HEK293 (cell line): ENCODE measurements at regions not wholly inside any gene's neighbourhood (a gene's known extent, or its start where the extent isn't known, plus 50 kb on each side); places are given as distances from the start of the nearest gene placed in this dataset.
A peak's percentile ranks its signal among the peaks of the same experiment; 100 is the strongest.

Experiments used
- FEZF1 ChIP-seq: fragments of 450-650 bp; formaldehyde crosslinking; IDR thresholded peaks from 2 replicates; pipeline ENCODE4 v1.5.1; 2016; ENCODE audit warnings: missing biosample characterization, missing genetic modification characterization
- GLIS2 ChIP-seq: fragments of 450-650 bp; formaldehyde crosslinking; IDR thresholded peaks from 2 replicates; pipeline ENCODE4 v1.5.1; 2016; ENCODE audit warnings: missing biosample characterization, missing genetic modification characterization
- OSR2 ChIP-seq: fragments of 450-650 bp; formaldehyde crosslinking; IDR thresholded peaks from 2 replicates; pipeline ENCODE4 v1.5.1; 2016; ENCODE audit warnings: missing biosample characterization, missing genetic modification characterization
- SP3 ChIP-seq: fragments of 450-650 bp; formaldehyde crosslinking; IDR thresholded peaks from 2 replicates; pipeline ENCODE4 v1.5.1; 2016; ENCODE audit warnings: missing biosample characterization, missing genetic modification characterization
- SP7 ChIP-seq: fragments of 450-650 bp; formaldehyde crosslinking; IDR thresholded peaks from 2 replicates; pipeline ENCODE4 v1.5.1; 2016; ENCODE audit warnings: missing biosample characterization, missing genetic modification characterization
- ZFHX2 ChIP-seq: fragments of 450-650 bp; formaldehyde crosslinking; conservative IDR thresholded peaks from 2 replicates; pipeline ENCODE4 v1.5.1; 2016; ENCODE audit warnings: missing biosample characterization, missing genetic modification characterization
- ZNF114 ChIP-seq: fragments of 450-650 bp; formaldehyde crosslinking; IDR thresholded peaks from 2 replicates; pipeline ENCODE4 v1.5.0; 2017; ENCODE audit warnings: missing biosample characterization, missing genetic modification characterization
- ZNF132 ChIP-seq: fragments of 450-650 bp; formaldehyde crosslinking; IDR thresholded peaks from 2 replicates; pipeline ENCODE4 v1.5.1; 2017; ENCODE audit warnings: missing biosample characterization, missing genetic modification characterization, borderline replicate concordance
- ZNF146 ChIP-seq: fragments of 450-650 bp; formaldehyde crosslinking; IDR thresholded peaks from 2 replicates; pipeline ENCODE4 v1.5.1; 2016; ENCODE audit warnings: missing biosample characterization, missing genetic modification characterization
- ZNF211 ChIP-seq: fragments of 450-650 bp; formaldehyde crosslinking; IDR thresholded peaks from 2 replicates; pipeline ENCODE4 v1.5.1; 2016; ENCODE audit warnings: low read depth, missing biosample characterization, missing genetic modification characterization
- ZNF311 ChIP-seq: fragments of 450-650 bp; formaldehyde crosslinking; IDR thresholded peaks from 2 replicates; pipeline ENCODE4 v1.5.1; 2017; ENCODE audit warnings: missing biosample characterization, missing genetic modification characterization, borderline replicate concordance
- ZNF335 ChIP-seq: fragments of 450-650 bp; formaldehyde crosslinking; conservative IDR thresholded peaks from 2 replicates; pipeline ENCODE4 v1.5.1; 2016; ENCODE audit warnings: missing biosample characterization, missing genetic modification characterization
- ZNF350 ChIP-seq: fragments of 450-650 bp; formaldehyde crosslinking; IDR thresholded peaks from 2 replicates; pipeline ENCODE4 v1.5.0; 2017; ENCODE audit warnings: missing biosample characterization, mild to moderate bottlenecking, missing genetic modification characterization
- ZNF394 ChIP-seq: fragments of 450-650 bp; formaldehyde crosslinking; IDR thresholded peaks from 2 replicates; pipeline ENCODE4 v1.5.1; 2016; ENCODE audit warnings: missing biosample characterization, missing genetic modification characterization, mild to moderate bottlenecking, moderate library complexity, borderline replicate concordance
- ZNF404 ChIP-seq: fragments of 450-650 bp; formaldehyde crosslinking; IDR thresholded peaks from 2 replicates; pipeline ENCODE4 v1.5.1; 2017; ENCODE audit warnings: missing biosample characterization, missing genetic modification characterization
- ZNF426 ChIP-seq: fragments of 450-650 bp; formaldehyde crosslinking; IDR thresholded peaks from 2 replicates; pipeline ENCODE4 v1.5.1; 2017; ENCODE audit warnings: missing biosample characterization, missing genetic modification characterization, mild to moderate bottlenecking, inconsistent platforms, moderate library complexity
- ZNF48 ChIP-seq: fragments of 450-650 bp; formaldehyde crosslinking; IDR thresholded peaks from 2 replicates; pipeline ENCODE4 v1.5.1; 2016; ENCODE audit warnings: missing biosample characterization, missing genetic modification characterization
- ZNF510 ChIP-seq: fragments of 450-650 bp; formaldehyde crosslinking; IDR thresholded peaks from 2 replicates; pipeline ENCODE4 v1.5.1; 2018; ENCODE audit warnings: mild to moderate bottlenecking, missing genetic modification characterization, missing biosample characterization; ENCODE audit not compliant: insufficient replicate concordance
- ZNF585B ChIP-seq: fragments of 450-650 bp; formaldehyde crosslinking; IDR thresholded peaks from 2 replicates; pipeline ENCODE4 v1.5.1; 2016; ENCODE audit warnings: missing biosample characterization, missing genetic modification characterization
- ZNF629 ChIP-seq: fragments of 450-650 bp; formaldehyde crosslinking; IDR thresholded peaks from 2 replicates; pipeline ENCODE4 v1.5.1; 2017; ENCODE audit warnings: missing biosample characterization, missing genetic modification characterization
- ZNF670 ChIP-seq: fragments of 450-650 bp; formaldehyde crosslinking; IDR thresholded peaks from 2 replicates; pipeline ENCODE4 v1.5.1; 2016; ENCODE audit warnings: missing biosample characterization, missing genetic modification characterization, low read depth
- ZNF791 ChIP-seq: fragments of 450-650 bp; formaldehyde crosslinking; IDR thresholded peaks from 2 replicates; pipeline ENCODE4 v1.5.1; 2016; ENCODE audit warnings: missing biosample characterization, missing genetic modification characterization
- TF ChIP-seq, protein P1 (sequence below): fragments of 450-650 bp; formaldehyde crosslinking; optimal IDR thresholded peaks from 2 replicates; pipeline ENCODE3; 2016; ENCODE audit warnings: missing biosample characterization, mild to moderate bottlenecking, missing genetic modification characterization
- TF ChIP-seq, protein P2 (sequence below): fragments of 450-650 bp; formaldehyde crosslinking; IDR thresholded peaks from 2 replicates; pipeline ENCODE4 v1.5.1; 2016; ENCODE audit warnings: missing biosample characterization, missing genetic modification characterization
- TF ChIP-seq, protein P3 (sequence below): fragments of 450-650 bp; formaldehyde crosslinking; IDR thresholded peaks from 2 replicates; pipeline ENCODE4; 2016; ENCODE audit warnings: missing biosample characterization, missing genetic modification characterization
- TF ChIP-seq, protein P4 (sequence below): fragments of 450-650 bp; formaldehyde crosslinking; IDR thresholded peaks from 2 replicates; pipeline ENCODE4 v1.5.1; 2016; ENCODE audit warnings: missing biosample characterization, missing genetic modification characterization
- TF ChIP-seq, protein P5 (sequence below): fragments of 450-650 bp; formaldehyde crosslinking; IDR thresholded peaks from 2 replicates; pipeline ENCODE4 v1.5.1; 2016; ENCODE audit warnings: missing biosample characterization, missing genetic modification characterization
- TF ChIP-seq, protein P6 (sequence below): fragments of 450-650 bp; formaldehyde crosslinking; IDR thresholded peaks from 2 replicates; pipeline ENCODE4 v1.5.0; 2017; ENCODE audit warnings: missing biosample characterization, missing genetic modification characterization, borderline replicate concordance

DNA sequence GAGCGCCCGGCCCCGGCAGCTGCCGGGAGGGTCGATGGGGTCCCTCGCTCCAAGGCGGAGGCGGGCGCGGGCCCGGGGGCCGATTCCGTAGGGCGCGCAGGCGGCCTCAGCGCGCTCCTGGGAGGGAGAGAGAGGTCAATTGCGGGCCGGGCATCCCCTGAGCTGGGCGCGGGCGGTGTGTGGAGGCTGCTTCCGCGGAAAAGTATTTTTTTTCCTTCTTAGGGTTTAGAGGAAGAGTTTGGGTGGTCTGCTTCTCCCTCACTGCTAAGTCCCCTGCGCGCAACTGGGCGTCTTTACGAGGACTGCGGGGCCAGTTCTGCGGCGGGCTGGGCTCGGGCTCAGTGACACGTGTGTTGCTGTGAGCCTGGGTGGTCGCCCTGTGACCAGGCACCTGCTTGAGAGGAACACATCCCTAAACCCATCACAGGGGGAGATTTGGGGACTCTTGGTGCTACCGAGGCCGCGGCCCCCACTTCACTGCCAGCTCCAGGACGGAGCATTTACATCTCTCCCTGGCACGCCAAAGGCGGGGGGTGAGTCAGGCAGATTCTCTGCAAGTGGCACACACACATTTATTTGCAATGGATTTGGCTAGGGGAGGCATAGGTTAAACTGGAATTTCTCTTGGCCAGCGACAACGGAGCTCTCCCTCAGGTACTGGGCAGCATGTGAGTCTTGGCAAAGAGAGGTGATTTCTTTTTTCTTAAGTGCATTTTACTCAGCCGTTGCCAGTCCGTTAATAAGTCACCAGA lies 151.2 kb upstream of the SLC4A4 start (continued):
- TF ChIP-seq ZNF426 (tag by site-specific recombination) (no peak), ZNF670 (no peak), ZNF311 (tag by site-specific recombination) (no peak), ZNF585B (tag by site-specific recombination) (no peak), ZNF132 (tag by site-specific recombination) (no peak), ZNF146 (tag by site-specific recombination) (no peak), OSR2 (tag by site-specific recombination) (no peak), ZNF510 (tag by site-specific recombination) (no peak), ZNF629 (tag by site-specific recombination) (no peak), GLIS2 (tag by site-specific recombination) (peak; percentile 63), ZNF114 (tag by site-specific recombination) (no peak), SP3 (tag by site-specific recombination) (no peak), ZNF211 (no peak), ZFHX2 (tag by site-specific recombination) (peak; percentile 67), ZNF335 (tag by site-specific recombination) (peak; percentile 84), ZNF791 (no peak), ZNF394 (tag by site-specific recombination) (no peak), ZNF350 (tag by site-specific recombination) (no peak), ZNF48 (no peak), ZNF404 (no peak), SP7 (tag by site-specific recombination) (0 out of 2 replicates have a peak, but pooled peaks have one; percentile 21), FEZF1 (no peak)
- TF ChIP-seq, protein P1, sequence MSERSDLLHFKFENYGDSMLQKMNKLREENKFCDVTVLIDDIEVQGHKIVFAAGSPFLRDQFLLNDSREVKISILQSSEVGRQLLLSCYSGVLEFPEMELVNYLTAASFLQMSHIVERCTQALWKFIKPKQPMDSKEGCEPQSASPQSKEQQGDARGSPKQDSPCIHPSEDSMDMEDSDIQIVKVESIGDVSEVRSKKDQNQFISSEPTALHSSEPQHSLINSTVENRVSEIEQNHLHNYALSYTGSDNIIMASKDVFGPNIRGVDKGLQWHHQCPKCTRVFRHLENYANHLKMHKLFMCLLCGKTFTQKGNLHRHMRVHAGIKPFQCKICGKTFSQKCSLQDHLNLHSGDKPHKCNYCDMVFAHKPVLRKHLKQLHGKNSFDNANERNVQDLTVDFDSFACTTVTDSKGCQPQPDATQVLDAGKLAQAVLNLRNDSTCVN (tag by site-specific recombination): peak; percentile 62
- TF ChIP-seq, protein P2, sequence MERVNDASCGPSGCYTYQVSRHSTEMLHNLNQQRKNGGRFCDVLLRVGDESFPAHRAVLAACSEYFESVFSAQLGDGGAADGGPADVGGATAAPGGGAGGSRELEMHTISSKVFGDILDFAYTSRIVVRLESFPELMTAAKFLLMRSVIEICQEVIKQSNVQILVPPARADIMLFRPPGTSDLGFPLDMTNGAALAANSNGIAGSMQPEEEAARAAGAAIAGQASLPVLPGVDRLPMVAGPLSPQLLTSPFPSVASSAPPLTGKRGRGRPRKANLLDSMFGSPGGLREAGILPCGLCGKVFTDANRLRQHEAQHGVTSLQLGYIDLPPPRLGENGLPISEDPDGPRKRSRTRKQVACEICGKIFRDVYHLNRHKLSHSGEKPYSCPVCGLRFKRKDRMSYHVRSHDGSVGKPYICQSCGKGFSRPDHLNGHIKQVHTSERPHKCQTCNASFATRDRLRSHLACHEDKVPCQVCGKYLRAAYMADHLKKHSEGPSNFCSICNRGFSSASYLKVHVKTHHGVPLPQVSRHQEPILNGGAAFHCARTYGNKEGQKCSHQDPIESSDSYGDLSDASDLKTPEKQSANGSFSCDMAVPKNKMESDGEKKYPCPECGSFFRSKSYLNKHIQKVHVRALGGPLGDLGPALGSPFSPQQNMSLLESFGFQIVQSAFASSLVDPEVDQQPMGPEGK (tag by site-specific recombination): peak; percentile 30; the same call in 1 of the 2 replicates
- TF ChIP-seq, protein P3, sequence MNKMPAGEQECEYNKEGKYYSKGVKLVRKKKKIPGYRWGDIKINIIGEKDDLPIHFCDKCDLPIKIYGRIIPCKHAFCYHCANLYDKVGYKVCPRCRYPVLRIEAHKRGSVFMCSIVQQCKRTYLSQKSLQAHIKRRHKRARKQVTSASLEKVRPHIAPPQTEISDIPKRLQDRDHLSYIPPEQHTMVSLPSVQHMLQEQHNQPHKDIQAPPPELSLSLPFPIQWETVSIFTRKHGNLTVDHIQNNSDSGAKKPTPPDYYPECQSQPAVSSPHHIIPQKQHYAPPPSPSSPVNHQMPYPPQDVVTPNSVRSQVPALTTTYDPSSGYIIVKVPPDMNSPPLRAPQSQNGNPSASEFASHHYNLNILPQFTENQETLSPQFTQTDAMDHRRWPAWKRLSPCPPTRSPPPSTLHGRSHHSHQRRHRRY (tag by site-specific recombination): no peak
- TF ChIP-seq, protein P4, sequence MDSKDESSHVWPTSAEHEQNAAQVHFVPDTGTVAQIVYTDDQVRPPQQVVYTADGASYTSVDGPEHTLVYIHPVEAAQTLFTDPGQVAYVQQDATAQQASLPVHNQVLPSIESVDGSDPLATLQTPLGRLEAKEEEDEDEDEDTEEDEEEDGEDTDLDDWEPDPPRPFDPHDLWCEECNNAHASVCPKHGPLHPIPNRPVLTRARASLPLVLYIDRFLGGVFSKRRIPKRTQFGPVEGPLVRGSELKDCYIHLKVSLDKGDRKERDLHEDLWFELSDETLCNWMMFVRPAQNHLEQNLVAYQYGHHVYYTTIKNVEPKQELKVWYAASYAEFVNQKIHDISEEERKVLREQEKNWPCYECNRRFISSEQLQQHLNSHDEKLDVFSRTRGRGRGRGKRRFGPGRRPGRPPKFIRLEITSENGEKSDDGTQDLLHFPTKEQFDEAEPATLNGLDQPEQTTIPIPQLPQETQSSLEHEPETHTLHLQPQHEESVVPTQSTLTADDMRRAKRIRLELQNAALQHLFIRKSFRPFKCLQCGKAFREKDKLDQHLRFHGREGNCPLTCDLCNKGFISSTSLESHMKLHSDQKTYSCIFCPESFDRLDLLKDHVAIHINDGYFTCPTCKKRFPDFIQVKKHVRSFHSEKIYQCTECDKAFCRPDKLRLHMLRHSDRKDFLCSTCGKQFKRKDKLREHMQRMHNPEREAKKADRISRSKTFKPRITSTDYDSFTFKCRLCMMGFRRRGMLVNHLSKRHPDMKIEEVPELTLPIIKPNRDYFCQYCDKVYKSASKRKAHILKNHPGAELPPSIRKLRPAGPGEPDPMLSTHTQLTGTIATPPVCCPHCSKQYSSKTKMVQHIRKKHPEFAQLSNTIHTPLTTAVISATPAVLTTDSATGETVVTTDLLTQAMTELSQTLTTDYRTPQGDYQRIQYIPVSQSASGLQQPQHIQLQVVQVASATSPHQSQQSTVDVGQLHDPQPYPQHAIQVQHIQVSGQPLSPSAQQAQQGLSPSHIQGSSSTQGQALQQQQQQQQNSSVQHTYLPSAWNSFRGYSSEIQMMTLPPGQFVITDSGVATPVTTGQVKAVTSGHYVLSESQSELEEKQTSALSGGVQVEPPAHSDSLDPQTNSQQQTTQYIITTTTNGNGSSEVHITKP (tag by site-specific recombination): peak; percentile 58
- TF ChIP-seq, protein P5, sequence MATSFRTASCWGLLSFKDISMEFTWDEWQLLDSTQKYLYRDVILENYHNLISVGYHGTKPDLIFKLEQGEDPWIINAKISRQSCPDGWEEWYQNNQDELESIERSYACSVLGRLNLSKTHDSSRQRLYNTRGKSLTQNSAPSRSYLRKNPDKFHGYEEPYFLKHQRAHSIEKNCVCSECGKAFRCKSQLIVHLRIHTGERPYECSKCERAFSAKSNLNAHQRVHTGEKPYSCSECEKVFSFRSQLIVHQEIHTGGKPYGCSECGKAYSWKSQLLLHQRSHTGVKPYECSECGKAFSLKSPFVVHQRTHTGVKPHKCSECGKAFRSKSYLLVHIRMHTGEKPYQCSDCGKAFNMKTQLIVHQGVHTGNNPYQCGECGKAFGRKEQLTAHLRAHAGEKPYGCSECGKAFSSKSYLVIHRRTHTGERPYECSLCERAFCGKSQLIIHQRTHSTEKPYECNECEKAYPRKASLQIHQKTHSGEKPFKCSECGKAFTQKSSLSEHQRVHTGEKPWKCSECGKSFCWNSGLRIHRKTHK (tag by site-specific recombination): no peak
- TF ChIP-seq, protein P6, sequence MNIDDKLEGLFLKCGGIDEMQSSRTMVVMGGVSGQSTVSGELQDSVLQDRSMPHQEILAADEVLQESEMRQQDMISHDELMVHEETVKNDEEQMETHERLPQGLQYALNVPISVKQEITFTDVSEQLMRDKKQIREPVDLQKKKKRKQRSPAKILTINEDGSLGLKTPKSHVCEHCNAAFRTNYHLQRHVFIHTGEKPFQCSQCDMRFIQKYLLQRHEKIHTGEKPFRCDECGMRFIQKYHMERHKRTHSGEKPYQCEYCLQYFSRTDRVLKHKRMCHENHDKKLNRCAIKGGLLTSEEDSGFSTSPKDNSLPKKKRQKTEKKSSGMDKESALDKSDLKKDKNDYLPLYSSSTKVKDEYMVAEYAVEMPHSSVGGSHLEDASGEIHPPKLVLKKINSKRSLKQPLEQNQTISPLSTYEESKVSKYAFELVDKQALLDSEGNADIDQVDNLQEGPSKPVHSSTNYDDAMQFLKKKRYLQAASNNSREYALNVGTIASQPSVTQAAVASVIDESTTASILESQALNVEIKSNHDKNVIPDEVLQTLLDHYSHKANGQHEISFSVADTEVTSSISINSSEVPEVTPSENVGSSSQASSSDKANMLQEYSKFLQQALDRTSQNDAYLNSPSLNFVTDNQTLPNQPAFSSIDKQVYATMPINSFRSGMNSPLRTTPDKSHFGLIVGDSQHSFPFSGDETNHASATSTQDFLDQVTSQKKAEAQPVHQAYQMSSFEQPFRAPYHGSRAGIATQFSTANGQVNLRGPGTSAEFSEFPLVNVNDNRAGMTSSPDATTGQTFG: no peak
